ENCODE measurements at regions not wholly inside any gene's neighbourhood (a gene's known extent, or its start where the extent isn't known, plus 50 kb on each side); places are given as distances from the start of the nearest gene placed in this dataset.
A peak's percentile ranks its signal among the peaks of the same experiment; 100 is the strongest.

DNA sequence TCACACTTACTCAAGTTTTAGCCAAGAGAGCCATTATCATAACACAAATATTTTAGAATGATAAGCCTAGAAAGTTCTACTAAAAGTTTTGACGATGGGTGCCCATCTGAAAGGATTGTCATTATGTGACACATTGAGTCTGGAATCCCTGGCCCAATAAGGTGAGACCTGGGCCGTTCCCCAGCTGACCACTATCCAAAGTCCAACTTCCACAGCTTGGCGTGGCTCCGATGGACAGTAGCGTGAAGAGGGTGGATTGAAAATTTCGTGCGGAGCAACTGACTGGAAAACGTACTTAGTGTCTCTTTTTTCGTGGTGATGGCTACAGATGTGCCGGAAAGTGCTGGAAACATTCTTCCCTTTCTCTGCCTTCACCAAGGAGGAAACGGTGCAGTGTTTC is 439.0 kb upstream of the ZMIZ1 start:
- DNase-seq (ENCODE audit: low spot score), result no peak
- Mint-ChIP-seq H3K27me3 (ENCODE audit: low read depth) (no peaks in the 10 kb centered on the region), H3K27ac (ENCODE audit: unreplicated experiment) (no peak overlapping the region), H3K4me3 (ENCODE audit: unreplicated experiment) (no peak overlapping the region), H3K4me1 (ENCODE audit: low read depth) (peaks cover 26% of the 10 kb centered on the region), H3K36me3 (ENCODE audit: low read depth) (no peaks in the 10 kb centered on the region), H3K9me3 (ENCODE audit: low read depth) (no peaks in the 10 kb centered on the region)
- TF ChIP-seq, protein P1, sequence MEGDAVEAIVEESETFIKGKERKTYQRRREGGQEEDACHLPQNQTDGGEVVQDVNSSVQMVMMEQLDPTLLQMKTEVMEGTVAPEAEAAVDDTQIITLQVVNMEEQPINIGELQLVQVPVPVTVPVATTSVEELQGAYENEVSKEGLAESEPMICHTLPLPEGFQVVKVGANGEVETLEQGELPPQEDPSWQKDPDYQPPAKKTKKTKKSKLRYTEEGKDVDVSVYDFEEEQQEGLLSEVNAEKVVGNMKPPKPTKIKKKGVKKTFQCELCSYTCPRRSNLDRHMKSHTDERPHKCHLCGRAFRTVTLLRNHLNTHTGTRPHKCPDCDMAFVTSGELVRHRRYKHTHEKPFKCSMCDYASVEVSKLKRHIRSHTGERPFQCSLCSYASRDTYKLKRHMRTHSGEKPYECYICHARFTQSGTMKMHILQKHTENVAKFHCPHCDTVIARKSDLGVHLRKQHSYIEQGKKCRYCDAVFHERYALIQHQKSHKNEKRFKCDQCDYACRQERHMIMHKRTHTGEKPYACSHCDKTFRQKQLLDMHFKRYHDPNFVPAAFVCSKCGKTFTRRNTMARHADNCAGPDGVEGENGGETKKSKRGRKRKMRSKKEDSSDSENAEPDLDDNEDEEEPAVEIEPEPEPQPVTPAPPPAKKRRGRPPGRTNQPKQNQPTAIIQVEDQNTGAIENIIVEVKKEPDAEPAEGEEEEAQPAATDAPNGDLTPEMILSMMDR (IDR thresholded peaks at IDR 0.05), result no peak

DNA sequence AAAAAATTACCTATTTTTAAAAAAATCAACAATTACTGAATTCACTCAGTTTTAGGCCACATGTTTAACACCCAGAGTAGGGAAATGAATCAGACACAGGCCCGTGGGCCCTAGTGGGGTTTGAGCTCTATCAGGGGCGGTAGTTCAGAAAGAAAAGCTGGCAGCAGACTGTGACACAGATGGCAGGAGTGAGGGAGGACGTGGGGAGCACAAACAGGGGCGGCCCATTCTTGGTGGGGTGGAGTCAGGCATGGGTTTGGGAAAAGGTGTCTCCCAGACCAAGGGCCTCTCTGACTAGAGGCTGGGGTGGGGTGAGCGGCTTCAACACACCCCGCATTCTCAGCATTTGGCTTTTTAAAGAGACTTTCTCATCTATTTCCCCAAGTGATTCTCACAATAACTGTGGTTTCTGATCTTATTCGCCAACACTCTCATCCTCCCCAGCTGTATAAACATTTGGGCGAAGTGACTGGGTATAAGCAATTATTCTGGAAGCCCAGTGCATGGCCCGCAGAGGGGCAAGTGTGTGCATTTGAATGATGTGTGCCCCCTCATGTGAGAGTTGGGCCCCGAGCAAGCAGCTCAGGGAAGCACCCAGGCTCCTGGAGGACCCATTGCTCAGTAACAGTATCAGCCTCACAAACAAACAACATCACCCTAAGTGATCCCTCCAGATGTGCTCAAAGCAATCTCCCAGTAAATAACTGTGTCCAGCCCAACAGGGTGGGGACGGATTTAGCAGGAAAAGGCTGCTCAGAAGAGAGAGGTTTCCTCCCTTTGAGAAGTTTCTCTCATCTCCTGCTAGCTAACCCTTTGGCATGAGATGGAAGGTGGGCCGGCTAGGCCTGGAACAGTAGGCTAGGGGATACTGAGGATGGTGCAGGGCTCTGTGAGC is 437.6 kb upstream of the ZMIZ1 start:
- peak overlapping the region; percentile 70 for H3K27ac Mint-ChIP-seq (ENCODE audit: unreplicated experiment)
- H3K4me3 Mint-ChIP-seq (ENCODE audit: unreplicated experiment), result no peak overlapping the region
- TF ChIP-seq, protein P1 (IDR thresholded peaks at IDR 0.05), result no peak
- no peaks in the 10 kb centered on the region for H3K27me3 Mint-ChIP-seq (ENCODE audit: low read depth)
- no peaks in the 10 kb centered on the region for H3K9me3 Mint-ChIP-seq (ENCODE audit: low read depth)
- H3K36me3 Mint-ChIP-seq (ENCODE audit: low read depth), result no peaks in the 10 kb centered on the region
- no peak for DNase-seq (ENCODE audit: low spot score)
- H3K4me1 Mint-ChIP-seq (ENCODE audit: low read depth), result peaks cover 35% of the 10 kb centered on the region

DNA sequence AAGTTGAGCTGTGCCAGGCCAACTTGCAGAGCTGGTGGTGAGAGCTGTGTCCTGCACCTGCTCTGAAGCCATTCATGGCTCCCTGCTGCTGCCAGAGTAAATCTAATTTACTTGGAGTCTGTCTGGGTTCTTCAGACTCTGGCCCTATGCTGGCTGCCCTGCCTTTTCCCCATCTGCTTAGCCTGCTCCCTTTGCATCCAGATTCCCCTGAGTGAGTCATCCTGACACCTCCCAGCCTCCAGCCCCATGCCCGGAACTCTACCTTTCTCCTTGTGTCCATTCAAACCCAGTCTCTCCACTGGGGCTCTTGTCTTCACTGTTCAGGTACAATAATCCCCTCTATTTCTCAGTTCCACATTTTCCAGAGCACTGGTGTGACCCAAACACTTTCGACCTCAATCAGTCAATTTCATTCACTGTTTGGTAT is 434.4 kb upstream of the ZMIZ1 start:
- H3K27ac Mint-ChIP-seq (ENCODE audit: unreplicated experiment), result peak overlapping the region; percentile 34
- peaks cover 35% of the 10 kb centered on the region for H3K4me1 Mint-ChIP-seq (ENCODE audit: low read depth)

DNA sequence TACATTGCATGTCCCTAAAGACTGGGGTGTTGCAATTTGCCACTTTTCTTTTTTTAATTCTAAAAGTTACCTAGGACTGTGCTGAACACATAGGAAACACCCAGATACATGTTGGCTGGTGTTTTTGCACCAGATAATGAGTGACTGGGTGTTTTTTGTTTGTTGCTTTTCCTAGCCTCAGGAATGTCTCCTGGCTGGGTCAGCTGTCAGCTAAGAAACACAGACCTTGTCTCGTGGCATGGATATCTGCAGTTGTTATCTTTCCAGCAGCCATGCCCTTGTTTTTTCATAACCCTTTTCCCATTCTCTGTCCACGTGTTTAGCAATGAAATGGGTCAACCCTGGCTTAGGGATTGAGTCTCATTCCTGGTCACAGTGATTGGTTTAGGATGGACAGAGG is 433.9 kb upstream of the ZMIZ1 start:
- no peak overlapping the region for H3K4me3 Mint-ChIP-seq (ENCODE audit: unreplicated experiment)
- H3K27me3 Mint-ChIP-seq (ENCODE audit: low read depth), result no peaks in the 10 kb centered on the region
- TF ChIP-seq, protein P1 (IDR thresholded peaks at IDR 0.05), result no peak
- H3K36me3 Mint-ChIP-seq (ENCODE audit: low read depth), result no peaks in the 10 kb centered on the region
- H3K27ac Mint-ChIP-seq (ENCODE audit: unreplicated experiment), result peak overlapping the region; percentile 34
- no peaks in the 10 kb centered on the region for H3K9me3 Mint-ChIP-seq (ENCODE audit: low read depth)
- no peak for DNase-seq (ENCODE audit: low spot score)
- H3K4me1 Mint-ChIP-seq (ENCODE audit: low read depth), result peaks cover 32% of the 10 kb centered on the region

More for the DNA sequence above, 434.4 kb upstream of the ZMIZ1 start:
- Mint-ChIP-seq H3K9me3 (ENCODE audit: low read depth) (no peaks in the 10 kb centered on the region), H3K36me3 (ENCODE audit: low read depth) (no peaks in the 10 kb centered on the region), H3K27me3 (ENCODE audit: low read depth) (no peaks in the 10 kb centered on the region), H3K4me3 (ENCODE audit: unreplicated experiment) (no peak overlapping the region)
- no peak for DNase-seq (ENCODE audit: low spot score)
- TF ChIP-seq, protein P1 (IDR thresholded peaks at IDR 0.05), result no peak

DNA sequence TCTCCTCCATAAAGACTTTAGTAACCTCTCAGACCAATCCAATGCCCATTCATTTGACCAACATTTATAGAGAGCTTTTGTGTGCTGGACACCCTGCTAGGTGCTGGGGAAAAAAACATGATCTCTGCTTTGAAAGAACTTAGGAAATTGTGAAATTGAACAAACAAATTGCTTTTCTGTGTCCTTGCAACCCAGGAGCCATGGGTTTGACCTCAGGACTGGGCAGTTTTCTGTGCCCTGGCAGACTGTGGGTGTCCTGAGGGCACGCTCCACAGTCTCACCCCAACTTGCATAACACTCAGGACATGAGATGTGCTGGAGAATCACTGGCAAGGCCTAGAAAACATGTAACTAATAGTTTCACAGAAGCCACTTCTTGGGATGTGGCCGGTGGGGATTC is 429.1 kb upstream of the ZMIZ1 start:
- H3K4me3 Mint-ChIP-seq (ENCODE audit: unreplicated experiment), result no peak overlapping the region
- H3K27me3 Mint-ChIP-seq (ENCODE audit: low read depth), result no peaks in the 10 kb centered on the region
- TF ChIP-seq, protein P1 (IDR thresholded peaks at IDR 0.05), result no peak
- peaks cover 20% of the 10 kb centered on the region for H3K4me1 Mint-ChIP-seq (ENCODE audit: low read depth)
- H3K36me3 Mint-ChIP-seq (ENCODE audit: low read depth), result no peaks in the 10 kb centered on the region
- no peak overlapping the region for H3K27ac Mint-ChIP-seq (ENCODE audit: unreplicated experiment)
- no peak for DNase-seq (ENCODE audit: low spot score)
- H3K9me3 Mint-ChIP-seq (ENCODE audit: low read depth), result peaks cover 3% of the 10 kb centered on the region
